ENCODE measurements at regions not wholly inside any gene's neighbourhood (a gene's known extent, or its start where the extent isn't known, plus 50 kb on each side); places are given as distances from the start of the nearest gene placed in this dataset.
A peak's percentile ranks its signal among the peaks of the same experiment; 100 is the strongest.

- DNase-seq (ENCODE audit: low read depth), result no peak
Observed at GRCh38 chr12:82040987-82041743, 282.0 kb upstream of the PPFIA2 start.

GRCh38 chr12:82034769-82035168 lies 275.6 kb upstream of the PPFIA2 start:
- no peak for TF ChIP-seq CTCF (IDR thresholded peaks at IDR 0.05; ENCODE audit: insufficient read depth, low read depth, low read length)
- no peak overlapping the region for H3K4me3 ChIP-seq (ENCODE audit: low read depth, low read length)
- no peak for DNase-seq (ENCODE audit: low read depth)

More at GRCh38 chr12:82040987-82041743, 282.0 kb upstream of the PPFIA2 start:
- TF ChIP-seq CTCF (IDR thresholded peaks at IDR 0.05; ENCODE audit: insufficient read depth, low read depth, low read length), result no peak
- H3K4me3 ChIP-seq (ENCODE audit: low read depth, low read length), result no peak overlapping the region

- no peak for DNase-seq (ENCODE audit: low read depth)
- TF ChIP-seq CTCF (IDR thresholded peaks at IDR 0.05; ENCODE audit: insufficient read depth, low read depth, low read length), result no peak
- H3K4me3 ChIP-seq (ENCODE audit: low read depth, low read length), result no peak overlapping the region
Observed at GRCh38 chr12:82029936-82030335, 270.8 kb upstream of the PPFIA2 start.

GRCh38 chr12:82028772-82029171 lies 269.6 kb upstream of the PPFIA2 start:
- TF ChIP-seq CTCF (IDR thresholded peaks at IDR 0.05; ENCODE audit: insufficient read depth, low read depth, low read length), result no peak
- no peak for DNase-seq (ENCODE audit: low read depth)
- H3K4me3 ChIP-seq (ENCODE audit: low read depth, low read length), result no peak overlapping the region

GRCh38 chr12:82027612-82028011 lies 268.5 kb upstream of the PPFIA2 start:
- no peak overlapping the region for H3K4me3 ChIP-seq (ENCODE audit: low read depth, low read length)
- TF ChIP-seq CTCF (IDR thresholded peaks at IDR 0.05; ENCODE audit: insufficient read depth, low read depth, low read length), result no peak
- DNase-seq (ENCODE audit: low read depth), result no peak

- no peak for TF ChIP-seq CTCF (IDR thresholded peaks at IDR 0.05; ENCODE audit: insufficient read depth, low read depth, low read length)
- no peak for DNase-seq (ENCODE audit: low read depth)
- H3K4me3 ChIP-seq (ENCODE audit: low read depth, low read length), result no peak overlapping the region
Observed at GRCh38 chr12:82025462-82025861, 266.3 kb upstream of the PPFIA2 start.

- DNase-seq (ENCODE audit: low read depth), result peak; percentile 4
- peak; percentile 33 for TF ChIP-seq CTCF (IDR thresholded peaks at IDR 0.05; ENCODE audit: insufficient read depth, low read depth, low read length)
- H3K4me3 ChIP-seq (ENCODE audit: low read depth, low read length), result no peak overlapping the region
Observed at GRCh38 chr12:82019533-82019932, 260.4 kb upstream of the PPFIA2 start.
